ENCODE measurements at regions not wholly inside any gene's neighbourhood (a gene's known extent, or its start where the extent isn't known, plus 50 kb on each side); places are given as distances from the start of the nearest gene placed in this dataset.

DNA sequence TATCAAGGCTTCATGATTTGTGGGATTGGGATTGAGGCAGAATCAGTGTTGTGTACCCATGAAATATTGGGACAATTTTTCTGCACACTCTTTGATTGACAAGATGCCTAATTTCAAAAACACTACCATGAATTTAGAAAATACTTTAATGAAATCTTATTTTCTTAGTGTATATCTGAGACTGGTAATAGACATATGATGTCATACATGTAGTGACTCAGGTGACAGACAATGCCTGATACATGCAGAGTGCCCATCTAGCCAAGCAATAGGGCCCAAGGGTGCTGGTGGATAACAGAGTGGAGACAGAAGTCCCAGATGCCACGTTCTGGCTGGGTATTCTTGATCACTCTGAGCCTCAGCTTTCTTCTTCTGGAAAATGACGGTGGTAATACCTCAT lies 279.6 kb upstream of the ARID1B start:
- no peak overlapping the region for H3K27ac ChIP-seq (ENCODE audit: low read depth in 2 of 2, low read length in 2 of 2)
- no peak overlapping the region for H3K9ac ChIP-seq (ENCODE audit: low read depth in 1 of 2, low read length in 2 of 2)
- H3K4me3 ChIP-seq (ENCODE audit: low read length in 2 of 2) = no peak overlapping the region
- H3K9me3 ChIP-seq (ENCODE audit: control insufficient read depth in 2 of 2, low read length in 2 of 2) = no peaks in the 10 kb centered on the region
- no peaks in the 10 kb centered on the region for H3K27me3 ChIP-seq (ENCODE audit: control insufficient read depth in 2 of 2, insufficient read depth in 2 of 2, low read length in 2 of 2)
- no peaks in the 10 kb centered on the region for H3K36me3 ChIP-seq (ENCODE audit: control insufficient read depth in 2 of 2, insufficient read depth in 2 of 2, low read length in 2 of 2)
- H3K4me1 ChIP-seq (ENCODE audit: control insufficient read depth in 2 of 2, insufficient read depth in 2 of 2, low read length in 2 of 2) = no peaks in the 10 kb centered on the region

- Histone ChIP-seq H3K4me3 (ENCODE audit: low read length in 2 of 2) (no peak overlapping the region), H3K9me3 (ENCODE audit: control insufficient read depth in 2 of 2, low read length in 2 of 2) (no peaks in the 10 kb centered on the region), H3K27ac (ENCODE audit: low read depth in 2 of 2, low read length in 2 of 2) (no peak overlapping the region), H3K27me3 (ENCODE audit: control insufficient read depth in 2 of 2, insufficient read depth in 2 of 2, low read length in 2 of 2) (no peaks in the 10 kb centered on the region), H3K36me3 (ENCODE audit: control insufficient read depth in 2 of 2, insufficient read depth in 2 of 2, low read length in 2 of 2) (no peaks in the 10 kb centered on the region), H3K4me1 (ENCODE audit: control insufficient read depth in 2 of 2, insufficient read depth in 2 of 2, low read length in 2 of 2) (no peaks in the 10 kb centered on the region), H3K9ac (ENCODE audit: low read depth in 1 of 2, low read length in 2 of 2) (no peak overlapping the region)
These were observed 289.3 kb upstream of the ARID1B start for GRCh38 chr6:156487877-156488276.

- no peaks in the 10 kb centered on the region for H3K4me1 ChIP-seq (ENCODE audit: control insufficient read depth in 2 of 2, insufficient read depth in 2 of 2, low read length in 2 of 2)
- H3K27ac ChIP-seq (ENCODE audit: low read depth in 2 of 2, low read length in 2 of 2) = no peak overlapping the region
- H3K9me3 ChIP-seq (ENCODE audit: control insufficient read depth in 2 of 2, low read length in 2 of 2) = no peaks in the 10 kb centered on the region
- H3K4me3 ChIP-seq (ENCODE audit: low read length in 2 of 2) = no peak overlapping the region
- H3K27me3 ChIP-seq (ENCODE audit: control insufficient read depth in 2 of 2, insufficient read depth in 2 of 2, low read length in 2 of 2) = no peaks in the 10 kb centered on the region
- H3K36me3 ChIP-seq (ENCODE audit: control insufficient read depth in 2 of 2, insufficient read depth in 2 of 2, low read length in 2 of 2) = no peaks in the 10 kb centered on the region
- no peak overlapping the region for H3K9ac ChIP-seq (ENCODE audit: low read depth in 1 of 2, low read length in 2 of 2)
These were observed 292.0 kb upstream of the ARID1B start for GRCh38 chr6:156485150-156485549.

GRCh38 chr6:156474507-156475120 lies 302.6 kb upstream of the ARID1B start:
- Histone ChIP-seq H3K27ac (ENCODE audit: low read depth in 2 of 2, low read length in 2 of 2) (no peak overlapping the region), H3K36me3 (ENCODE audit: control insufficient read depth in 2 of 2, insufficient read depth in 2 of 2, low read length in 2 of 2) (no peaks in the 10 kb centered on the region), H3K4me1 (ENCODE audit: control insufficient read depth in 2 of 2, insufficient read depth in 2 of 2, low read length in 2 of 2) (no peaks in the 10 kb centered on the region), H3K4me3 (ENCODE audit: low read length in 2 of 2) (no peak overlapping the region), H3K9ac (ENCODE audit: low read depth in 1 of 2, low read length in 2 of 2) (no peak overlapping the region), H3K27me3 (ENCODE audit: control insufficient read depth in 2 of 2, insufficient read depth in 2 of 2, low read length in 2 of 2) (no peaks in the 10 kb centered on the region), H3K9me3 (ENCODE audit: control insufficient read depth in 2 of 2, low read length in 2 of 2) (no peaks in the 10 kb centered on the region)

- Histone ChIP-seq H3K27me3 (ENCODE audit: control insufficient read depth in 2 of 2, insufficient read depth in 2 of 2, low read length in 2 of 2) (no peaks in the 10 kb centered on the region), H3K9ac (ENCODE audit: low read depth in 1 of 2, low read length in 2 of 2) (no peak overlapping the region), H3K4me1 (ENCODE audit: control insufficient read depth in 2 of 2, insufficient read depth in 2 of 2, low read length in 2 of 2) (no peaks in the 10 kb centered on the region), H3K27ac (ENCODE audit: low read depth in 2 of 2, low read length in 2 of 2) (no peak overlapping the region), H3K4me3 (ENCODE audit: low read length in 2 of 2) (no peak overlapping the region), H3K36me3 (ENCODE audit: control insufficient read depth in 2 of 2, insufficient read depth in 2 of 2, low read length in 2 of 2) (no peaks in the 10 kb centered on the region), H3K9me3 (ENCODE audit: control insufficient read depth in 2 of 2, low read length in 2 of 2) (no peaks in the 10 kb centered on the region)
These were observed 306.2 kb upstream of the ARID1B start for GRCh38 chr6:156471000-156471399.

DNA sequence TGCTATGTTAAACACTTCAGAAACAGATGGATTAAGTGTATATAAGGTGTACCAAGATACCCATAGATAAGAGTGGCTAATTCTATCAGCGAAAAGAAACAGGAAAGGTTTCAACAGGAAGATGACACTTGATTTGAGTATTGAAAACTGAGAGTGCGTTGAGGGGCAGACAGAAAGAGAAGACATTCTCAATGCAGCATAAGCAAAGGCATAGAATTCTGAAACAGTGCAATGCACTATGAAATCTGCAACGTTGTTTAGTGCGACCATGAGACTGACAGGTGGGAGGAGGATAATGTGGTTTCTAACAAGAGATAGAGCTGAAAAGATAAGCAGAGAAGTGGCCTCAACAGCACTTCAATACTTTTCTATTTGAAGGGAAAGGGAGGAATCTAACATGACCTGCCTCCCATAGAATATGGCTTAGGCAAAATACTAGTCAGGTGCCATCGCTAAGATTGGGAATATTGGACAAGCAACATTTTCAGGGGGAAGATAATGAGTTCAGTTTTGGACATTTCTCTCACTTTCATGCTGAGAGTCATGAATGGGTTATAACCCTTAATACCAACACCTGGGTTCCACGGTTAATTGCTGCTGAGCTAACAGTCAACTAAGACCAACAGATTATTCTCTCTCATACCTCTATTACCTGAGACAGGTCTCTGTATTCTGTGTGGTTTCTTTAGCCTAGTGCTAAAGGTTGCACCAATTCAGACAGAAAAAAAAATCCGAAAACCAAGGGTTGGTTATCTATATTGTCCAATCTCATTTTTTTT lies 312.9 kb upstream of the ARID1B start:
- no peaks in the 10 kb centered on the region for H3K9me3 ChIP-seq (ENCODE audit: control insufficient read depth in 2 of 2, low read length in 2 of 2)
- H3K27ac ChIP-seq (ENCODE audit: low read depth in 2 of 2, low read length in 2 of 2) = no peak overlapping the region
- H3K27me3 ChIP-seq (ENCODE audit: control insufficient read depth in 2 of 2, insufficient read depth in 2 of 2, low read length in 2 of 2) = no peaks in the 10 kb centered on the region
- no peaks in the 10 kb centered on the region for H3K4me1 ChIP-seq (ENCODE audit: control insufficient read depth in 2 of 2, insufficient read depth in 2 of 2, low read length in 2 of 2)
- H3K4me3 ChIP-seq (ENCODE audit: low read length in 2 of 2) = no peak overlapping the region
- H3K9ac ChIP-seq (ENCODE audit: low read depth in 1 of 2, low read length in 2 of 2) = no peak overlapping the region
- H3K36me3 ChIP-seq (ENCODE audit: control insufficient read depth in 2 of 2, insufficient read depth in 2 of 2, low read length in 2 of 2) = no peaks in the 10 kb centered on the region

- H3K36me3 ChIP-seq (ENCODE audit: control insufficient read depth in 2 of 2, insufficient read depth in 2 of 2, low read length in 2 of 2) = no peaks in the 10 kb centered on the region
- H3K9me3 ChIP-seq (ENCODE audit: control insufficient read depth in 2 of 2, low read length in 2 of 2) = no peaks in the 10 kb centered on the region
- no peak overlapping the region for H3K4me3 ChIP-seq (ENCODE audit: low read length in 2 of 2)
- no peak overlapping the region for H3K27ac ChIP-seq (ENCODE audit: low read depth in 2 of 2, low read length in 2 of 2)
- no peaks in the 10 kb centered on the region for H3K4me1 ChIP-seq (ENCODE audit: control insufficient read depth in 2 of 2, insufficient read depth in 2 of 2, low read length in 2 of 2)
- no peak overlapping the region for H3K9ac ChIP-seq (ENCODE audit: low read depth in 1 of 2, low read length in 2 of 2)
- H3K27me3 ChIP-seq (ENCODE audit: control insufficient read depth in 2 of 2, insufficient read depth in 2 of 2, low read length in 2 of 2) = peaks cover 0 to 2% of the 10 kb centered on the region in 2 donors
These were observed 315.5 kb upstream of the ARID1B start for GRCh38 chr6:156461647-156462046.

DNA sequence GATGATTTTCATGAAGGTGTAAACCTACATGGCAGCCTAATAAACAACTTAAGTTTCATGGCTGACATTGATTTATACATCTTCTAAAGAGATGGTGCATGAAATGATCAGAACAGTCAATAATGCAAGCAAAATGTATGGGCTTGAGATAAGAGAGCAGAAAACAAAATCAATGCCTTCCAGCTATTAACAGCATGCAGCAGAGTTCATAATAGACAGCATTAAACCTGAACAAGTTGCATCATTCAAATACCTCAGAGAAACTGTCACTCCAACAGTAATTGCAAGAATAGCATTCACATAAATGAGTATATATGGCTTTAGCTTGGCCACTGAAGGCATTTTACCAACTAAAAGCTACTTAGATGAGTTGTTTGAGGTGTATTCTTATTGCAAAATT lies 319.6 kb upstream of the ARID1B start:
- Histone ChIP-seq H3K9ac (ENCODE audit: low read depth in 1 of 2, low read length in 2 of 2) (no peak overlapping the region), H3K27me3 (ENCODE audit: control insufficient read depth in 2 of 2, insufficient read depth in 2 of 2, low read length in 2 of 2) (peaks cover 0 to 2% of the 10 kb centered on the region in 2 donors), H3K9me3 (ENCODE audit: control insufficient read depth in 2 of 2, low read length in 2 of 2) (no peaks in the 10 kb centered on the region), H3K4me3 (ENCODE audit: low read length in 2 of 2) (no peak overlapping the region), H3K4me1 (ENCODE audit: control insufficient read depth in 2 of 2, insufficient read depth in 2 of 2, low read length in 2 of 2) (no peaks in the 10 kb centered on the region), H3K27ac (ENCODE audit: low read depth in 2 of 2, low read length in 2 of 2) (no peak overlapping the region), H3K36me3 (ENCODE audit: control insufficient read depth in 2 of 2, insufficient read depth in 2 of 2, low read length in 2 of 2) (no peaks in the 10 kb centered on the region)

GRCh38 chr6:156455847-156456246 lies 321.3 kb upstream of the ARID1B start:
- H3K36me3 ChIP-seq (ENCODE audit: control insufficient read depth in 2 of 2, insufficient read depth in 2 of 2, low read length in 2 of 2) = no peaks in the 10 kb centered on the region
- H3K4me1 ChIP-seq (ENCODE audit: control insufficient read depth in 2 of 2, insufficient read depth in 2 of 2, low read length in 2 of 2) = no peaks in the 10 kb centered on the region
- H3K9ac ChIP-seq (ENCODE audit: low read depth in 1 of 2, low read length in 2 of 2) = no peak overlapping the region
- H3K27ac ChIP-seq (ENCODE audit: low read depth in 2 of 2, low read length in 2 of 2) = no peak overlapping the region
- H3K4me3 ChIP-seq (ENCODE audit: low read length in 2 of 2) = no peak overlapping the region
- peaks cover 0 to 2% of the 10 kb centered on the region in 2 donors for H3K27me3 ChIP-seq (ENCODE audit: control insufficient read depth in 2 of 2, insufficient read depth in 2 of 2, low read length in 2 of 2)
- no peaks in the 10 kb centered on the region for H3K9me3 ChIP-seq (ENCODE audit: control insufficient read depth in 2 of 2, low read length in 2 of 2)

- Histone ChIP-seq H3K4me1 (ENCODE audit: control insufficient read depth in 2 of 2, insufficient read depth in 2 of 2, low read length in 2 of 2) (no peaks in the 10 kb centered on the region), H3K9ac (ENCODE audit: low read depth in 1 of 2, low read length in 2 of 2) (no peak overlapping the region), H3K9me3 (ENCODE audit: control insufficient read depth in 2 of 2, low read length in 2 of 2) (no peaks in the 10 kb centered on the region), H3K36me3 (ENCODE audit: control insufficient read depth in 2 of 2, insufficient read depth in 2 of 2, low read length in 2 of 2) (no peaks in the 10 kb centered on the region), H3K27me3 (ENCODE audit: control insufficient read depth in 2 of 2, insufficient read depth in 2 of 2, low read length in 2 of 2) (peaks cover 0 to 2% of the 10 kb centered on the region in 2 donors), H3K27ac (ENCODE audit: low read depth in 2 of 2, low read length in 2 of 2) (no peak overlapping the region), H3K4me3 (ENCODE audit: low read length in 2 of 2) (no peak overlapping the region)
These were observed 322.3 kb upstream of the ARID1B start for GRCh38 chr6:156454867-156455266.

Data from mucosa of rectum (tissue), 2 donors.